Left cardiac atrium (tissue), 4 donors: ENCODE measurements at regions not wholly inside any gene's neighbourhood (a gene's known extent, or its start where the extent isn't known, plus 50 kb on each side); places are given as distances from the start of the nearest gene placed in this dataset.
"Not testable (repeated sequence)": the region's sequence is repeated elsewhere in the genome, so short reads cannot be mapped to it uniquely, and the experiment has no call there.

ENCODE experiments used
- ATAC-seq, 2 donors: fragments of 200-7000 bp; cut with Tn5 transposase; one replicate each; pipeline ENCODE4 v1.9.1; 2020; ENCODE audit warnings: mild to moderate bottlenecking in 2 of 2, moderate library complexity in 2 of 2
- DNase-seq: peaks from one replicate; pipeline ENCODE4 v3.0.0-alpha.2; 2020
- intact Hi-C, 2 donors: fragments of 100-400 bp; cut with DNase I; formaldehyde crosslinking; loops; one replicate each; pipeline versions ENCODE4 v1.14.1 to v1.15.1; 2022 to 2023
- donor health status: DM: no; HTN: yes; CAD: no.
- donor health status: DM: no; HTN: yes; CAD: no; lungs with severe emphysema.
- donor health status: DM: yes; HTN: yes; CAD: no.
- donor health status: Dilated cardiomyopathy.

DNA sequence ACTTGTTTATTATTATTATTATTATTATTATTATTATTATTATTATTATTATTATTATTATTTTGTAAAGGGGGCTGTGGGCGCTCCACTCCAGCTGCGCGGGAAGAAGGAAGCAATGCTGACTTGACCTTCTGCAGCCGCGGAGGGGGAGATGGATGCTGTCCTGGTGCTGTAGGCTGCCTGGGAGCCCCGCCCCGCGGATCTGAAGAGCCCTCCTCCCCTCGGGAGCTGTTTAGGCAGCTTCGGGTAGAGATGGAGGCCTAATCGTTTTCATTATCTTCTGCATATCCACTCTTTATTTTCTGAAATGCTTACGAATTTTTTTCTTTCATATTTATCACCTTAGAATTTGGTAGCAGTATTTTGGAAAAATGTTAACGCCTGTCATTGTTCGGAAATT is 101.2 kb upstream of the KLF6 start:
- ATAC-seq (peak; percentile 58 to 80), DNase-seq (peak; percentile 63)
- intact Hi-C loops, result no loop called here

DNA sequence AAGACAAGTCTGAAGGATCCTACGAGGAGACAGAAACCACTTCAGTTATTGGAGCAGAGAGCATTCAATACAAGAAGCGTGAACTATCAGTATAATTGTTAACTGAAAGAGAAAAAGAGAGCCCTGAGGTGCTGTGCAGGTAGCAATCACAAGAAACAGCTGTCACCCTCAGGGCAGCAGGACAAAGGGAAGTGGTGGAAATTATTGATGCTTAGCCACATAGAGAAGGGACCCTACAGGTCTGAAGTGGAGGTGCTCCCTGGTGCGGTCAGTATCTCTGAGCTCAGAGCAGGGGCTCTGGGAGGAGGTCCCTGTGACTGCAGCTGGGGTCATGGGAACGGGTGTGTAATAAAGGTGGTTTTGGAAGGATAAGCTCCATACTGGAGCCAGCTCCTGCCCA is 97.8 kb upstream of the KLF6 start:
- DNase-seq, result no peak

DNA sequence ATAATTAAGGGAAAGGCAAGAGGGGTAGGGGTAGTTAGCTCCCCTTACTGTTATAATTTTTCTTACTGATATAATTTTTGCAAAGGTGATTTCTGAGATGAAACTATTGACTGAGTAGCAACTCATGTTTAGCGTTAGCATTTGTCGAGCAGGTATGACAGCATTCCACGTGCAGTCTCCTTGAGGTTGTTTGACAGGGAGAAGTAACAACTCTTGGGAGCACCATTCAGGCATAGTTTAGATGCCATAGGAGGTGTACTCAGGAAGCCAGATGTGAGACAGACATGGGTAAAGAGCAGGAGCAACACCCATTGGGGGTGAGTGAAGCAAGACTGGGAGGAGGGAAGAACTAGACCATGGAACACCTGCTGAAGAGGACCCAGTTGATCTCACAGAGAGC is 96.6 kb upstream of the KLF6 start:
- ATAC-seq (no peak), DNase-seq (no peak)
- intact Hi-C loops, result no loop called here

More for the DNA sequence above, 97.8 kb upstream of the KLF6 start:
- intact Hi-C loops, result no loop called here
- ATAC-seq, result no peak

DNA sequence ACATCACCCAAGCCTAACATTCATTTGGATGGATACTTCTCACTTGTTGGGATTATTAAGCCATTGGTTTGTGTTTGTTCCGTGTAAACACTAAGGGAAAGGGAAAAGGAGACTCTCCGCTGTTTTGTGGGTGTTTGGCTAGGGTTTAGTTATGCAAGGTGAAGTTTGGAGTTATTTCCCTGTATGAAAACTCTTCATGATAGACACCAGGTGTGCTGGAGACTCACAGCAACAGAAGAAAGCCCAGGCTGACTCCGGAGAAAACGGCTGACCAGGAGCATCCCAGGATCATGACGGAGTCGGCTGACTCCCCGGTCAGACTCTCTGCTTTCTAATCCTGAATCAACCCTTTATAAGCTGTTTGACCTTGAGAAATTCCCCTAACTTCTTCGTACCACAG is 94.1 kb upstream of the KLF6 start:
- DNase-seq (no peak), ATAC-seq (no peak)
- intact Hi-C loops, result no loop called here

DNA sequence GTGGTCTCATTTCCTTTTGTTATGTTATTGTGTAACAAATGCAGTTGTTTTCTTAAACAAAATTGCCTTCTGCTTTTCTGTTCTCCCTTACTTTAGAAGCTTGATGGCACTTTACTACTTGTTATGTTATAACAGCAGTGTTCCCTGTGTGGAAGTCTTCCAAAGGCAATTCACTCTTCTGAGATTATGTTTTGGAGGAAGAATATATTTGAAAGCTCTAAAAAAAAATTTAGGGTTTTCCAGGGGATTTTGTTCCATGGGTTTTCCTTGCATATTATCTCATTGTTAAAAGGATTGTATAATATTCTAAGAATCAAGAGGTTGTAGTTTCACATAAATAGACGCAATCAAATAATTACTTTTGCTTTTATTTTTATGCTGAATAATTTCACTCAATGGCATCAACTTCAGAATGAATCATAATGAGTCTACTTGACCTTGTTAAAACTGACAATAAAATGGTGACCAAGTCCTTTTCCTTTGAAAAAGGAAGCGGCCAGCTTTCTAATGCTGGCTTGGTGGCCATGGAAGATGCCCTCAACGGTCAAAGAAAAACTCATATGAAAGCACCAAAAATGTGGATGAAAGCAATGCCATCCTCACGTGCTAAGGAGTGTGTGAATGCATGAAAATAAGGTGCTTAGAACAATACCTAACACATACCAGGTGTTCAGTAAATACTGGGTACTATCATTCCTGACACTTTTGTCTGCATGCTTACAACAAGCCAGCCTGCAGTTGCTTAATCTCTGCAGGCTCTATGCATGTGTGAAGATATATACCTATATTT is 92.4 kb upstream of the KLF6 start:
- intact Hi-C loops, result no loop called here
- ATAC-seq, result no peak
- no peak for DNase-seq

DNA sequence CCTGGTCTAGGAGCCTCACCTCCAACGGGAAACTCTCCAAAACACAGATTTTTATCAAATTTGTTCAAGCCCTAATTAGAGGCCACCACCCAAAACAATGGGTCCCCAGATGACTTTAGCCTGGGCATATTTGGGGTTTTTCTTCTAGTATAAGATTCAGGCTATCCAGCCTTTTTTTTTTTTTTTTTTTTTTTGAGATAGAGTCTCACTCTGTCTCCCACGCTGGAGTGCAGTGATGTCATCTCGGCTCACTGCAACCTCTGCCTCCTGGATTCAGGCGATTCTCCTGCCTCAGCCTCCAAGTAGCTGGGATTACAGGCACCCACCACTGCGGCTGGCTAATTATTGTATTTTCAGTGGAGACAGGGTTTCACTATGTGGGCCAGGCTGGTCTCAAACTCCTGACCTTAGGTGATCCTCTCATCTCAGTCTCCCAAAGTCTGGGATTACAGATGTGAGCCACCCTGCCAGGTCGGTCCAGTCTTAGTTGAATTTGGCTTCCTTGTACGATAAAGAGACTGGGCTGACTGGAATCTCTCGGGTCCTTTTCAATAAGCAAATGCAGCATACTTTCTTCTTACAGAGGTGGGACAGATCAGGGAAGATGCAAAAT is 91.4 kb upstream of the KLF6 start:
- intact Hi-C loops, result no loop called here
- DNase-seq (no peak), ATAC-seq (no peak)

DNA sequence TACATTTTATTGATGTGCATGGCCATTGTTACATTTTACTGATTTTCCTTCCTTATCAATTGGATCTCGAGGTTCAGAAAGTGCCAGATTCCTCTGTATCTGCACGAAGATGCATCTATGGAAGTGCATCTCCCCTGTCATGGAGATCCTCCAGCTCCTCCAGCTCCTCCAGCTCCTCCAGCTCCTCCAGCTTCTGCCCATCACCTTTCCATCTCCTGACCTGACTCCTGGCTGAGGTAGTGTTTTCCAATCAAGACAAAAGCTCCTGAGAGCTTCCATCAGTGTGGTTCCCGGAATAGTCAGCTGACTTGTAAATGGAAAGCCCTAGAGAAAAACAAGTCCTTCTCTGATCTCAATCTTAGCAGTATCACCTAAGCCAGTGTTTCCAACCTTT is 90.8 kb upstream of the KLF6 start:
- intact Hi-C loops, result no loop called here
- no peak for ATAC-seq
- DNase-seq, result no peak

DNA sequence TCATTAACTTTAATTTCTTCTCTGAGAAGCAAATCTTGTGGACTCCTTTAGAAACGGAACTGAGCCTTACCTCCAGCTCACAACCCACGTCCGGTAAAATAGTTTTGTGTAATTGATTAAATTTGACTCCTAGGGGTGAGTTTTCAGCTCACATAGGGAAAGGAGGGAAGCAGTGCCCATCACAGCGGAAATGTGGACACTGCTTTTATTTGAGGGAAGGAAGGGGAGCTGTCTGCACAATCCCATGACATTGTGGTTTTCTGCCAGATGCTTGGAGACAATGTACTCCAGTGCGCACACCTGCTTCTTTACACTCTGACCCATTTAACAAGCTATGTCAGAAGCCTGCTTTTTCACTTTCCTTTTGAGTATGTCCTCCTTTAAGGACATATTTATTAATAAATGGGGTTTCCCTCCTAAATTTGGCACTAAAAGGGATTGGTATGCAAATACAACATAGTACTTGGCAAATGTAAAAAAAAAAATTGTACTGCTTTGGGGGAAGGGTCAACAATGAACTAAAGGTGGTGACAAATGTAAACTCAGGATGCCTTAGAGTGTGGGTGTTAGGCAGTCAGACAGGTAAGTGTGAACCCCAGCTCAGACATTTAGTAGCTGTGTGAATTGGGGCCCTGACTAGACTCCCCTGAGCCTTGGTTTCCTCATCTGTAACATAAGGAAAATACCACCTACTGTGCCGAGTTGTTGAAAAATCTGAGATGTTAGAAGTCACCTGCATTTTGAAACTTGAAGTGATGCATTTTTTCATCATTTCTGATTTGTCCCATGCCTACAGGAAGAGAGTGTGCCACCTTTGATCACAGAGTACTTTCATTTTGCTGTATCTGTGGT is 90.2 kb upstream of the KLF6 start:
- intact Hi-C loops, result no loop called here
- no peak for DNase-seq
- ATAC-seq, result peak; percentile 28 to 57

DNA sequence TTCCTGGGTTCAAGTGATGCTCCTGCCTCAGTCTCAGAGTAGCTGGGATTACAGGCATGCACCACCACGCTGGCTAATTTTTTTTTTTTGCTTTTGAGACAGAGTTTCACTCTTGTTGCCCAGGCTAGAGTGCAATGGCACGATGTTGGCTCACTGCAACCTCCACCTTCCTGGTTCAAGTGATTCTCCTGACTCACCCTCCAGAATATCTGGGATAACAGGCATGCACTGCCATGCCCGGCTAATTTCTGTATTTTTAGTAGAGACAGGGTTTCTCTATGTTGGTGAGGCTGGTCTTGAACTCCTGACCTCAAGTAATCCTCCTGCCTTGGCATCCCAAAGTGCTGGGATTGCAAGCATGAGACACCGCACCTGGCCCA is 89.6 kb upstream of the KLF6 start:
- intact Hi-C loops, DNase-seq: not testable (repeated sequence)

DNA sequence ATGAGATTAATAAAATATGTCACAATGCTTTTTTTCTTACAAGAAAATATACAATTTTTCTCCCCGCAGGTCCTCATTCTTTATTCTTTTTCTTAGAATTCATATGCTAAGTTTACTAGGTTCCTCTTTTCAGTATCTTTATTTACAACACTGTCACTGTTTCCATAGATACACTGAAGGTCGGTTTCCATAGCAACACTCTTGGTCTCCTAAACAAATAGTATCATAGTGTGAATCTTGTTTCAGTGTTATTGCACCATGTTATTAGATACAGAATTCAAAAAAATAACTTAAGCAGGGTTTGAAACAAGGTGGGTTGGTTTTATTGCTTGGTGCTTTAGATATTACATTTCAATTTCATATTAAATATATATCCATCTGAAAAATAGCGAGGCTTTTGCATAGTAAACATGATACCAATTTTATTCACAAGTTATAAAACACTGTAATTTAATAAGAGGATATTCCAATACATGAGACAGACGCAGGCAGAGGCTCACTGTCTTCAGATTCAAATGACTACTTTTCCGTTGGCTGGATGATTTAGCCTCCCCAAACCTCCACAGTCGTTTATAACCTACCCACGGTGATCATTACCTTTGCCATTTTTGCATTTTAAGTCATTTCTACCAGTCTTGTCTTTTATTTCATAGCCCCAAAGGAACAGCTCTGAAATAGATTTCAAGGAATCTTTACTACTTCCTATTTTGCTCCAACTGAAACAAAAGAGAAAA is 88.9 kb upstream of the KLF6 start:
- ATAC-seq (peak; percentile 61 to 82), DNase-seq (no peak)
- intact Hi-C loops, result no loop called here

More for the DNA sequence above, 89.6 kb upstream of the KLF6 start:
- ATAC-seq, result not testable (repeated sequence)

DNA sequence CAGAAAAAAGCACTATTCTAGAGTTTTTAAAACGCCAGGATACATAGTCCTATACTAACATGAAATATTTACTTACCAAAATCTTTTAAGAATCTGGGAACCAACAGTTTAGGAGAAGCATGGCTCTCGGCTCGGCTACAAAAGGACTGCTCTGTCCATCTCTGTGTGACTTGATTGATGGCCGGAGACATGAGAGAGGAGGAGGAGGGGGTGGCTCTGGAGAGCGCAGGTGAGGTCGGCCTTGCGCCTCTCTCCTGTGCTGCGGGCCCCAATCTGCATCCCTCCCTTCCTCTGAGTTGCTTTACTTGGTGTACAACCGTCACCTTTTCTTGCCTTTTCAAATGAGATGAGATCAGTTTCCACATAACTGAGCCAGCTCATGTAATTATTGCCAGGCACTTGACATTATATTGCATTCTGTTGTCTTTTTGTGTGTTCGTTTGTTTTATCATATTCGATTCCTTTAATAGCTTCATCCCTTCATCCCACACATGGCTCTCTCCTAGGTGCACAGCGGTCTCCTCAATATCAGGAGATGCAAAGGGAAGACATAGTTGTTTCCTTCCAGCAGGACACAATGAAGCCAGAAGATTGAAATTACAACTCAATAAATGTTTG is 87.8 kb upstream of the KLF6 start:
- no peak for DNase-seq
- intact Hi-C loops, result no loop called here

DNA sequence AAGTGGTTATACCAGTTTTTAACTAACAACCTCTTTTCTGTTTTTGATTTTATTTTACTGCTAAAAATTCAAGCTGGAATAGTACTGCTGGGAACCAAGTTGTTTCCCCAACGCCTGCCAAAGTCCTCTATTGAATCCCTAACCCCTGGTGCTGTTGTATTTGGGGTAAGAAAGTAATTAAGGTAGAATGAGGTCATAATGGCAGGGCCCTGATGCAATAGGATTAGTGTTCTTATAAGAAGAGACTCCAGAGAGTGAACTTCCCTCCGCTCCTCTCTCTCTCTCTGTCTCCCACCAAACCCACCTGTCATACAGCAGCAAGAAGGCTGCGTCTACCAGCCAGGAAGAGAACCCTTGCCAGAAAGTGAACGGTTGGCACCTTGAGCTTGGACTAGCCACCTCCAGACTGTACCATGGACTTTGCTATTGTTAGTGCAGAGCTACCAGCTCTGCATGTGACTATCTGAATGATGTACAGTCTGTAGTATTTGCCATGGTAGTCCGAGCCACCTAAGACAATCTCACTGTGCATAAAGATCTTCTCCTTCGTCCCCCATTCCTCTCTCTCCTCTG is 86.5 kb upstream of the KLF6 start:
- ATAC-seq (no peak), DNase-seq (no peak)
- intact Hi-C loops, result no loop called here

More for the DNA sequence above, 87.8 kb upstream of the KLF6 start:
- no peak for ATAC-seq

DNA sequence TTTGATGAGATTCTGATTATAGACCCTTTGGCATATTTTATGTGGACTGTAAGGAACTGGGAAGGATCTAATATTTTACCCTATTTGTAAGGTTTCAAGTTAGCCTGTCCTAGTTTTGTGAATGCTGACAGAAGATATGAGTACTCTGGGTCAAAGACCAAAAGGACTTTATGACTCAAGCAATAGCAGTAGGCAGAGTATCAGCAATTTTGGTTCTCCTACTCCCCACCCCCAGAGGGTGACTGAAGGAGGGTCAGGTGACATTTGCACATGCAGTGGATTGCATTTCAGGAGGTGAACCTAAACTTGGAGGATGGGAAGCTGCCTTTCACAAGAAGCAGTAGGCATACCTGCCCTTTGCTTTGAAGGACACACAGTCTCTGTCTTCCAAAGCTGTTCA is 84.0 kb upstream of the KLF6 start:
- DNase-seq (no peak), ATAC-seq (peak in 1 of 2 donors; percentile 36)
- intact Hi-C loops, result no loop called here

DNA sequence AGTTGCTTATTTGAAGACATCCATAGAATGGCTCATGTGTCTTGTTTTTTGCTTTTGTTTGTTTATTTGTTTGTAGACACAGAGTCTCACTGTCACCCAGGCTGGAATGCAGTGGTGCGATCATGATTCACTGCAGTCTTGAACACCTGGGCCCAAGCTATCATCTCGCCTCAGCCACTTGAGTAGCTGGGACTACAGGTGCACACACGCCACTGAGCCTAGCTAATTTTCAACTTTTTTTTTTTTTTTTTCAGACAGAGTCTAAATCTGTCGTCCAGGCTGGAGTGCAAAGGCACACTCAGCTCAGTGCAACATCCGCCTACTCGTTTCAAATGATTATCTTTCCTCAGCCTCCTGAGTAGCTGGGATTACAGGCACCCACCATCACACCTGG is 83.3 kb upstream of the KLF6 start:
- intact Hi-C loops, result no loop called here
- no peak for DNase-seq
- ATAC-seq, result no peak

DNA sequence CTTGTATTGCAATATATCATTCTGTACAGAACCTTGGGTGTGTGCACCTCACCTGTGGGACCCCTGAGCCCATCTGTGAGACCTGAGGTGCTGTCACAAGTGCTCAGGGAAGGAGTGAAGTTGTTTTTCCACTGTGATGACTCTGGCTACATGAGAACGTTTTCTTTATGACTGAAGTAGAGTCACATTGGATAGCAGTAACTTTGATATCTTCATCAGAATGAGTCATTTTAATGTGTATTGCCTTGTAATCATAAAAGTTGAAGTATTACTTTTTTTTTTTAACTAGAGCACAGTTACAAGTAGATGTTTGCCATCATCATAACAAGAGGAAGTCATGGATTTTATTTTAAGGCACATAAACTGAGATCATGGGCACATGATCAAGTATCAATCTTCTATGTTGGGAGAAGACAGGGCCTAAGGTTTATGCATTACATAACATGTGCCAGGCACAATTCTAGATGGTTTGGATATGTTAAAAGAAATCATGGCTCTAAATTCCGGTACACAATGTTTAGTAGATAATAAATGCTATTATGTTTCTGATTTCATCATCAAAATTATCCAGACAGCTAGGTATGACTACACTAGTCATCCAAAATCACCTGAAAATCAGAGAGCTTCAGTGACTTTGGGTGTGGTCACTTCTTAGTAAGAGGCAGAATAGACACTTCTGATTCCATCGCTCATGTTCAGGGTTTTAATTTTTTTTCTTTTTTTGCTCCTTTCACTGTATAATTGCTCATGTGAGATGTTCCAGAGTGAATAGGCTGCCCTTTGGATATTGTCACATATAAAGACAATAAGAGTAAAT is 82.7 kb upstream of the KLF6 start:
- ATAC-seq (peak in 1 of 2 donors; percentile 31), DNase-seq (no peak)
- intact Hi-C loops, result no loop called here

DNA sequence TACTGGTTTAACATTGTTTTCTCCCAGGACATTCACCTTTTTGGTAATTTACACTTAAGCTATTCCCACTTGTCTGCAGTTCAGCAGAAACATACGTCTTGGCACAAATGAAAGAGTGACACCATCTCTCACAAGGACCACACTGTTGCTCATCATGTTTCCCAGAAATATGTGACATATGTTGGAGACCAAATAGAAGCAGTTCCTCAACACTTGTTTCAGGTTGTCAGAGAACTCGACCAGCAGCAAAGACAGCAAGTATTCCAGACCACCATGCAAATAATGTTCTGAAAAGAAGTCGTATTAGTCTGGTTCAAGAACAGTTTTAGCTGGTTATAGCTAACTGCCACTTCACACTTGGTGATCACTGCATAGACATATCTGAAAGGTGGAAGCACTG is 81.3 kb upstream of the KLF6 start:
- ATAC-seq, result no peak
- intact Hi-C loops, result no loop called here

DNA sequence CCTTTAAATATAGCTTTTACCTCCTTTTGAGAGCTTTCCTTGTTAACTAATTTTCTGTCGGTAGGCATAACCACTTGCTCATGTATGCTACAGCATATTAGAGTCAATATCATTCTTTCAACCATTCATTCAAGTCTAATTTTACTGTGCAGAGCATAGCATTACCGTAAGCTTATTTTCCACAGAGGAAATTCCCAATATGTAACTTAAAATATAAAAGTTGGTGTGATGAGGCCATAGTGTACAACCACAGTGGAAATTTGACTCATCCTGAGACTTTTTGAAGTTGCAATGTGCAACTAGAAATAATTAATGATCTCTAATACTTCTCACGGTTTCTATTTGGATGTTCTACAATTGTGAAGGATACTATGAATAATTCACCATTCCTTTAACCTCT is 80.6 kb upstream of the KLF6 start:
- intact Hi-C loops, result no loop called here
- DNase-seq (no peak), ATAC-seq (no peak)

More for the DNA sequence above, 81.3 kb upstream of the KLF6 start:
- no peak for DNase-seq

DNA sequence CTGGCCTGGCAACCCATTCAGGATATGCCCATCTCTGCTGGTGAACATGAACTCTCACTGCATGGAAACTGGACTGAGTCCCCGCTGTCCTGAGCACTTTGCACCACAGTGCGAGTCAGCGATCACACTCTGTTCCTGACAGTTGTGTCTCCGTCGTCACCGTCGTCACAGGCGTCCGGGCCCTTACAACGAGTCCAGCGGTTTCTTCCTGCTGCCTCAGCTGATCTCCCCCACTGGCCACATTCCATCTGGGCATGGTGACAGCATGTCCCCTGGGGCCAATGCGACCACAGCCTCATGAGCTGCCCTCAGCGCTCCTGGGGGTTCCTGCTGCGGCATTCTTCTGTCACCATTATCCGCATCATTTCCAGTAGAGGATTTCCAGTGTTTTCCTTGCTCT is 76.8 kb upstream of the KLF6 start:
- intact Hi-C loops, result no loop called here
- DNase-seq, result no peak
- no peak for ATAC-seq
